ENCODE measurements at regions not wholly inside any gene's neighbourhood (a gene's known extent, or its start where the extent isn't known, plus 50 kb on each side); places are given as distances from the start of the nearest gene placed in this dataset.

- no peak for DNase-seq (ENCODE audit: low spot score)
Observed at GRCh38 chr6:132096245-132096644, 145.1 kb upstream of the CCN2 start.

GRCh38 chr6:132089173-132089572 is 138.0 kb upstream of the CCN2 start:
- no peak for DNase-seq (ENCODE audit: low spot score)

- no peak for DNase-seq (ENCODE audit: low spot score)
Observed at GRCh38 chr6:132088150-132088549, 137.0 kb upstream of the CCN2 start.

GRCh38 chr6:132087391-132087790 is 136.2 kb upstream of the CCN2 start:
- DNase-seq (ENCODE audit: low spot score): no peak

GRCh38 chr6:132085731-132086130 is 134.6 kb upstream of the CCN2 start:
- no peak for DNase-seq (ENCODE audit: low spot score)

GRCh38 chr6:132084811-132085509 is 133.8 kb upstream of the CCN2 start:
- no peak for DNase-seq (ENCODE audit: low spot score)

GRCh38 chr6:132082421-132082820 is 131.2 kb upstream of the CCN2 start:
- no peak for DNase-seq (ENCODE audit: low spot score)

- DNase-seq (ENCODE audit: low spot score): no peak
Observed at GRCh38 chr6:132081338-132081737, 130.2 kb upstream of the CCN2 start.

GRCh38 chr6:132079286-132079685 is 128.1 kb upstream of the CCN2 start:
- no peak for DNase-seq (ENCODE audit: low spot score)

GRCh38 chr6:132076452-132076851 is 125.3 kb upstream of the CCN2 start:
- DNase-seq (ENCODE audit: low spot score): no peak

GRCh38 chr6:132072831-132073230 is 121.7 kb upstream of the CCN2 start:
- no peak for DNase-seq (ENCODE audit: low spot score)

GRCh38 chr6:132072271-132072670 is 121.1 kb upstream of the CCN2 start:
- DNase-seq (ENCODE audit: low spot score): no peak

GRCh38 chr6:132070356-132070755 is 119.2 kb upstream of the CCN2 start:
- DNase-seq (ENCODE audit: low spot score): no peak

- no peak for DNase-seq (ENCODE audit: low spot score)
Observed at GRCh38 chr6:132068766-132069165, 117.6 kb upstream of the CCN2 start.

- DNase-seq (ENCODE audit: low spot score): no peak
Observed at GRCh38 chr6:132067286-132067685, 116.1 kb upstream of the CCN2 start.

- no peak for DNase-seq (ENCODE audit: low spot score)
Observed at GRCh38 chr6:132065556-132065955, 114.4 kb upstream of the CCN2 start.

- peak; percentile 1 for DNase-seq (ENCODE audit: low spot score)
Observed at GRCh38 chr6:132063738-132064137, 112.6 kb upstream of the CCN2 start.

GRCh38 chr6:132063204-132063603 is 112.0 kb upstream of the CCN2 start:
- no peak for DNase-seq (ENCODE audit: low spot score)

GRCh38 chr6:132062626-132063025 is 111.5 kb upstream of the CCN2 start:
- DNase-seq (ENCODE audit: low spot score): no peak

- DNase-seq (ENCODE audit: low spot score): no peak
Observed at GRCh38 chr6:132061381-132061780, 110.2 kb upstream of the CCN2 start.

- peak; percentile 31 for DNase-seq (ENCODE audit: low spot score)
Observed at GRCh38 chr6:132060591-132060990, 109.4 kb upstream of the CCN2 start.

GRCh38 chr6:132058975-132059374 is 107.8 kb upstream of the CCN2 start:
- DNase-seq (ENCODE audit: low spot score): no peak

GRCh38 chr6:132054525-132054924 is 103.4 kb upstream of the CCN2 start:
- DNase-seq (ENCODE audit: low spot score): no peak

- no peak for DNase-seq (ENCODE audit: low spot score)
Observed at GRCh38 chr6:132053511-132053910, 102.3 kb upstream of the CCN2 start.

Data from SW480 (cell line).